HCT116 (cell line): ENCODE measurements at regions not wholly inside any gene's neighbourhood (a gene's known extent, or its start where the extent isn't known, plus 50 kb on each side); places are given as distances from the start of the nearest gene placed in this dataset.

Experiments
- ATAC-seq: fragments of 200-7000 bp; cut with Tn5 transposase; 2 replicates; pipeline ENCODE4 v1.9.1; 2020; ENCODE audit warnings: mild to moderate bottlenecking, moderate library complexity
- BruUV-seq: library from RNA; stranded (reverse); fragments of 400-500 nt; replicated peaks from 2 replicates; lab custom pipeline; 2021; lab: Mats Ljungman, UMichigan
- CTCF ChIA-PET: fragments of 300-600 bp; sonication (Branson Sonifier 250); formaldehyde crosslinking; loops from one replicate; lab custom pipeline; 2021; ENCODE audit warnings: antibody characterized with exemption; lab: Charles Lee
- POLR2A ChIA-PET: fragments of 300-600, 350-600 bp; sonication (Branson Sonifier 250); formaldehyde crosslinking; loops from one replicate; lab custom pipeline; 2021; ENCODE audit warnings: antibody characterized with exemption; lab: Charles Lee
- RAD21 ChIA-PET, 2 experiments: fragments of 300-600 bp; sonication (Branson Sonifier 250); formaldehyde crosslinking; loops; one replicate each; lab custom pipeline; 2023; ENCODE audit warnings: low total read pairs in 2 of 2; ENCODE audit not compliant: uncharacterized antibody in 2 of 2, unreplicated experiment in 2 of 2, low non-redundant PET in 1 of 2; lab: Charles Lee
- DNase-seq: peaks from one replicate; pipeline ENCODE4 v3.0.0-alpha.2; 2010; ENCODE audit warnings: low read depth, low spot score
- H2AFZ ChIP-seq: fragments of 200-600 bp; shearing (Covaris generic), sonication (generic); 2 replicates; pipeline ENCODE4 v1.6.1; 2017; ENCODE audit warnings: low read depth, mixed run types, mixed read lengths, antibody characterized with exemption, low read length; ENCODE audit not compliant: poor library complexity, severe bottlenecking
- H3K27ac ChIP-seq: 2 replicates; pipeline ENCODE4 v1.5.1; 2012; ENCODE audit warnings: low read depth, low read length
- H3K27me3 ChIP-seq: fragments of 200-600 bp; sonication (generic); 2 replicates; pipeline ENCODE4 v1.6.1; 2016; ENCODE audit warnings: mixed run types, low read length, mixed read lengths; ENCODE audit not compliant: insufficient read depth
- H3K36me3 ChIP-seq, 2 experiments: fragments of 200-500 bp in 1 of 2; fragments of 200-600 bp in 1 of 2; sonication (Bioruptor generic) in 1 of 2; sonication (generic) in 1 of 2; 2 replicates each; pipeline versions ENCODE4 v1.5.1 to v1.6.1; 2014 to 2016; ENCODE audit warnings: low read length in 2 of 2, inconsistent platforms in 1 of 2, mixed read lengths in 1 of 2, mixed run types in 1 of 2; ENCODE audit not compliant: insufficient read depth in 2 of 2, control insufficient read depth in 1 of 2
- H3K4me1 ChIP-seq, 2 experiments: fragments of 200-600 bp in 1 of 2; sonication (generic) in 1 of 2; 2 replicates each; pipeline versions ENCODE4 v1.5.1 to v1.6.1; 2012 to 2017; ENCODE audit warnings: low read length in 2 of 2, inconsistent platforms in 1 of 2, mild to moderate bottlenecking in 1 of 2, mixed read lengths in 1 of 2, mixed run types in 1 of 2, moderate library complexity in 1 of 2; ENCODE audit not compliant: insufficient read depth in 2 of 2, control insufficient read depth in 1 of 2
- H3K4me2 ChIP-seq: fragments of 200-600 bp; sonication (generic); 2 replicates; pipeline ENCODE4 v1.6.1; 2017; ENCODE audit warnings: mixed run types, low read length, mixed read lengths
- H3K4me3 ChIP-seq, 2 experiments: fragments of 200-600 bp in 1 of 2; sonication (generic) in 1 of 2; replicated peaks in 1 of 2; 2 replicates each; pipeline ENCODE4 v1.5.1; 2011 to 2016; ENCODE audit warnings: low read length in 2 of 2, control low read depth in 1 of 2, low read depth in 1 of 2, mild to moderate bottlenecking in 1 of 2, mixed read lengths in 1 of 2, mixed run types in 1 of 2
- H3K79me2 ChIP-seq: fragments of 200-600 bp; sonication (generic); 2 replicates; pipeline ENCODE4 v1.6.1; 2017; ENCODE audit warnings: mild to moderate bottlenecking, mixed run types, low read length, moderate library complexity, mixed read lengths; ENCODE audit not compliant: insufficient read depth
- H3K9ac ChIP-seq: fragments of 200-600 bp; sonication (generic); 2 replicates; pipeline ENCODE4 v1.6.1; 2016; ENCODE audit warnings: low read length, mixed read lengths
- H3K9me2 ChIP-seq: fragments of 200-600 bp; sonication (generic), shearing (Covaris generic); 2 replicates; pipeline ENCODE4 v1.6.1; 2017; ENCODE audit warnings: mixed run types, mild to moderate bottlenecking, moderate library complexity; ENCODE audit not compliant: insufficient read depth
- H3K9me3 ChIP-seq, 2 experiments: fragments of 200-500 bp in 1 of 2; fragments of 200-600 bp in 1 of 2; sonication (Bioruptor generic) in 1 of 2; sonication (generic) in 1 of 2; 2 replicates each; pipeline ENCODE4 v1.6.1; 2014 to 2017; ENCODE audit warnings: low read length in 2 of 2, mixed read lengths in 2 of 2, inconsistent platforms in 1 of 2, low read depth in 1 of 2, mild to moderate bottlenecking in 1 of 2, mixed run types in 1 of 2, moderate library complexity in 1 of 2; ENCODE audit not compliant: control insufficient read depth in 1 of 2, insufficient read depth in 1 of 2
- H4K20me1 ChIP-seq: fragments of 200-600 bp; sonication (generic), shearing (Covaris generic); 2 replicates; pipeline ENCODE4 v1.6.1; 2017; ENCODE audit warnings: mixed run types, mild to moderate bottlenecking, moderate library complexity; ENCODE audit not compliant: insufficient read depth
- CBX3 ChIP-seq: IDR thresholded peaks from 2 replicates; pipeline ENCODE4 v1.6.1; 2012; ENCODE audit warnings: low read depth
- EZH2phosphoT487 ChIP-seq: fragments of 200-600 bp; IDR thresholded peaks from 2 replicates; pipeline ENCODE4 v1.6.1; 2018; ENCODE audit warnings: antibody characterized with exemption, borderline replicate concordance
- POLR2AphosphoS5 ChIP-seq: IDR thresholded peaks from 2 replicates; pipeline ENCODE4 v1.6.1; 2011; ENCODE audit warnings: mild to moderate bottlenecking, low read depth, low read length, moderate library complexity
- SIN3A ChIP-seq: IDR thresholded peaks from 2 replicates; pipeline ENCODE4 v1.6.1; 2012; ENCODE audit warnings: low read depth
- TCF7L2 ChIP-seq: IDR thresholded peaks from 2 replicates; pipeline ENCODE4 v1.7.0; 2011; ENCODE audit warnings: borderline replicate concordance, inconsistent platforms; ENCODE audit not compliant: insufficient read depth, insufficient read length; ENCODE audit errors: extremely low read depth
- YY1 ChIP-seq: IDR thresholded peaks from 2 replicates; pipeline ENCODE4 v1.6.1; 2011; ENCODE audit warnings: low read length, low read depth, moderate library complexity, mild to moderate bottlenecking; ENCODE audit not compliant: insufficient replicate concordance; ENCODE audit errors: extremely low read depth
- ZNF274 ChIP-seq: fragments of 200-500 bp; sonication (Bioruptor generic); IDR thresholded peaks from 2 replicates; pipeline ENCODE4 v1.6.1; 2014; ENCODE audit warnings: mild to moderate bottlenecking, low read depth, low read length, inconsistent platforms
- intact Hi-C: fragments of 100-400 bp; cut with micrococcal nuclease; formaldehyde crosslinking; loops from 2 replicates; pipeline ENCODE4 v1.10.0; 2022
- TF ChIP-seq, protein P1 (sequence below): IDR thresholded peaks from 2 replicates; pipeline ENCODE4 v1.6.1; 2012
- TF ChIP-seq, protein P2 (sequence below): IDR thresholded peaks from 2 replicates; pipeline ENCODE4 v1.6.1; 2012
- TF ChIP-seq, protein P3 (sequence below), 3 experiments: fragments of 200-600 bp in 1 of 3; sonication (generic) in 1 of 3; IDR thresholded peaks in 2 of 3; conservative IDR thresholded peaks in 1 of 3; 2 replicates each; pipeline ENCODE4 v1.5.1; 2012 to 2017; ENCODE audit warnings: low read depth in 2 of 3, low read length in 2 of 3, antibody characterized with exemption in 1 of 3, borderline replicate concordance in 1 of 3, control low read depth in 1 of 3, mild to moderate bottlenecking in 1 of 3, mixed read lengths in 1 of 3, mixed run types in 1 of 3, moderate library complexity in 1 of 3; ENCODE audit not compliant: insufficient read depth in 1 of 3

DNA sequence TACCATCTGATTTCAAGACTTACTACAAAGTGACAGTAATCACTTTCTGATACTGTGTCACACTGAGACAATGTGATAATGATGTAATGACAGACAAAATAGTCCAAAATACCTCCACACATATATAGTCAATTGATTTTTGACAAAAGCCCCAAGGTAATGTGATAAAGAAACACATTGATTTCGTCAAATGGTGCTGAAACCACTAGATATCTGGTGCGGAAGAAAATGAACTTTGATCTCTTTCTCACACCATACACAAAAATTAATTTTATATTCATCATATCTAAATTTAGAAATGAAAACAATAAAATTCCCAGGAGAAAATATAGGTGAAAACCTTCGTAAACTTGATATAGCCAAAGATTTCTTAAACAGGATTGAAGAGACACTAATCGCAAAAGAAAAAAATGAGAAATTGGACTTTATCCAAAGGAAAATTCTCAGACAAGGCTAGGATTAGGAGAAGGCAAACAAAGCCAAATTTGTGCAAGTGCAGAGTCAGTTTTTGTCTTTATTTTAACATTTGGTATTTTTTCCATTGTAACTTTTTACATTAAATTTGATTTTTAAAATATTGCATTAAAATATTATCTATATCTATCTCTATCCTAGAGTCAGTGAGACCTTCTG lies 739.9 kb downstream of the DIAPH3 start:
- Histone ChIP-seq H4K20me1 (no peaks in the 10 kb centered on the region), H3K4me3 (no peak overlapping the region), H3K9me2 (no peaks in the 10 kb centered on the region), H3K9me3 (no peaks in the 10 kb centered on the region), H3K9ac (no peak overlapping the region), H3K79me2 (no peaks in the 10 kb centered on the region), H3K27ac (no peak overlapping the region), H3K4me2 (no peak overlapping the region), H2AFZ (no peak overlapping the region), H3K27me3 (no peaks in the 10 kb centered on the region), H3K4me1 (no peaks in the 10 kb centered on the region), H3K36me3 (no peaks in the 10 kb centered on the region)
- no TSS peak for BruUV-seq
- ChIA-PET CTCF (no interaction called here), POLR2A (no interaction called here), RAD21 (no interaction called here)
- ATAC-seq: no peak
- TF ChIP-seq ZNF274 (no peak), CBX3 (no peak), YY1 (no peak), POLR2AphosphoS5 (no peak), EZH2phosphoT487 (no peak), TCF7L2 (no peak), SIN3A (no peak)
- TF ChIP-seq, protein P1, sequence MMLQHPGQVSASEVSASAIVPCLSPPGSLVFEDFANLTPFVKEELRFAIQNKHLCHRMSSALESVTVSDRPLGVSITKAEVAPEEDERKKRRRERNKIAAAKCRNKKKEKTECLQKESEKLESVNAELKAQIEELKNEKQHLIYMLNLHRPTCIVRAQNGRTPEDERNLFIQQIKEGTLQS: no peak
- TF ChIP-seq, protein P2, sequence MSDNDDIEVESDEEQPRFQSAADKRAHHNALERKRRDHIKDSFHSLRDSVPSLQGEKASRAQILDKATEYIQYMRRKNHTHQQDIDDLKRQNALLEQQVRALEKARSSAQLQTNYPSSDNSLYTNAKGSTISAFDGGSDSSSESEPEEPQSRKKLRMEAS: no peak
- TF ChIP-seq, protein P3, sequence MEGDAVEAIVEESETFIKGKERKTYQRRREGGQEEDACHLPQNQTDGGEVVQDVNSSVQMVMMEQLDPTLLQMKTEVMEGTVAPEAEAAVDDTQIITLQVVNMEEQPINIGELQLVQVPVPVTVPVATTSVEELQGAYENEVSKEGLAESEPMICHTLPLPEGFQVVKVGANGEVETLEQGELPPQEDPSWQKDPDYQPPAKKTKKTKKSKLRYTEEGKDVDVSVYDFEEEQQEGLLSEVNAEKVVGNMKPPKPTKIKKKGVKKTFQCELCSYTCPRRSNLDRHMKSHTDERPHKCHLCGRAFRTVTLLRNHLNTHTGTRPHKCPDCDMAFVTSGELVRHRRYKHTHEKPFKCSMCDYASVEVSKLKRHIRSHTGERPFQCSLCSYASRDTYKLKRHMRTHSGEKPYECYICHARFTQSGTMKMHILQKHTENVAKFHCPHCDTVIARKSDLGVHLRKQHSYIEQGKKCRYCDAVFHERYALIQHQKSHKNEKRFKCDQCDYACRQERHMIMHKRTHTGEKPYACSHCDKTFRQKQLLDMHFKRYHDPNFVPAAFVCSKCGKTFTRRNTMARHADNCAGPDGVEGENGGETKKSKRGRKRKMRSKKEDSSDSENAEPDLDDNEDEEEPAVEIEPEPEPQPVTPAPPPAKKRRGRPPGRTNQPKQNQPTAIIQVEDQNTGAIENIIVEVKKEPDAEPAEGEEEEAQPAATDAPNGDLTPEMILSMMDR (IDR thresholded peaks at IDR 0.05 in 2 of 3, conservative IDR thresholded peaks at IDR 0.05 in 1 of 3; ENCODE audit: borderline replicate concordance in 1 of 3, insufficient read depth in 1 of 3, low read depth in 2 of 3, low read length in 2 of 3): no peak
- intact Hi-C loops: no loop called here
- DNase-seq: no peak
